H54 (cell line): ENCODE measurements at regions not wholly inside any gene's neighbourhood (a gene's known extent, or its start where the extent isn't known, plus 50 kb on each side); places are given as distances from the start of the nearest gene placed in this dataset.
A peak's percentile ranks its signal among the peaks of the same experiment; 100 is the strongest.

ENCODE experiments used
- DNase-seq: peaks from one replicate; pipeline ENCODE4 v3.0.0; 2011; ENCODE audit warnings: low spot score, mixed read lengths; ENCODE audit not compliant: insufficient read length
- FAIRE-seq: peaks from 3 replicates; lab custom pipeline; 2011; peaks lifted over from hg19 to GRCh38; lab: Jason Lieb, UNC
- POLR2A ChIP-seq: IDR thresholded peaks from 2 replicates; pipeline ENCODE4 v1.6.1; 2011; ENCODE audit warnings: low read depth, mild to moderate bottlenecking, low read length

GRCh38 chr10:65847436-65848230 is 1078.2 kb upstream of the LRRTM3 start:
- DNase-seq (no peak), FAIRE-seq (no peak)

GRCh38 chr10:65858841-65859240 is 1067.0 kb upstream of the LRRTM3 start:
- DNase-seq: no peak
- TF ChIP-seq POLR2A: no peak
- no peak for FAIRE-seq

More at GRCh38 chr10:65847436-65848230, 1078.2 kb upstream of the LRRTM3 start:
- TF ChIP-seq POLR2A: no peak

DNA sequence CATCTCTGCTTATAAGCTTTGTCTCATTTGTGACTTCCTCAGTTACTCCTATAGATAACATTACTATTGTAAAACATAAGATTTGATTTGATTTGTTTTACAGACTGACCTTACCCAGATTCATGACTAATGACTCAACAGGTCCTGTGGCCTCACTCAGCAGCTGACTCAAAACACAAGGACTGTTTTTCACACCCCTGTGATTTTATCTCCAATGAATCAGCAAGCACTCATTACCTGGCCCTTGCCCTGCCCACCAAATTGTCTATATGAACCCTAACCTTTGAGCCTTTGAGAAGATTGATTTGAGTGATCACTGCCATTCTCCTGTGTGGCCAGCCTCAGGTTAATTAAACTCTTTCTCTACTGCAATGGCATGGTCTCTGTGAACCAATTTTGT is 1064.6 kb upstream of the LRRTM3 start:
- TF ChIP-seq POLR2A: no peak
- FAIRE-seq: peak; percentile 97
- DNase-seq: peak; percentile 5
